ENCODE measurements at regions not wholly inside any gene's neighbourhood (a gene's known extent, or its start where the extent isn't known, plus 50 kb on each side); places are given as distances from the start of the nearest gene placed in this dataset.

- H3K27me3 ChIP-seq (replicated peaks; ENCODE audit: insufficient read depth) = no peaks in the 10 kb centered on the region
- TF ChIP-seq, protein P1, sequence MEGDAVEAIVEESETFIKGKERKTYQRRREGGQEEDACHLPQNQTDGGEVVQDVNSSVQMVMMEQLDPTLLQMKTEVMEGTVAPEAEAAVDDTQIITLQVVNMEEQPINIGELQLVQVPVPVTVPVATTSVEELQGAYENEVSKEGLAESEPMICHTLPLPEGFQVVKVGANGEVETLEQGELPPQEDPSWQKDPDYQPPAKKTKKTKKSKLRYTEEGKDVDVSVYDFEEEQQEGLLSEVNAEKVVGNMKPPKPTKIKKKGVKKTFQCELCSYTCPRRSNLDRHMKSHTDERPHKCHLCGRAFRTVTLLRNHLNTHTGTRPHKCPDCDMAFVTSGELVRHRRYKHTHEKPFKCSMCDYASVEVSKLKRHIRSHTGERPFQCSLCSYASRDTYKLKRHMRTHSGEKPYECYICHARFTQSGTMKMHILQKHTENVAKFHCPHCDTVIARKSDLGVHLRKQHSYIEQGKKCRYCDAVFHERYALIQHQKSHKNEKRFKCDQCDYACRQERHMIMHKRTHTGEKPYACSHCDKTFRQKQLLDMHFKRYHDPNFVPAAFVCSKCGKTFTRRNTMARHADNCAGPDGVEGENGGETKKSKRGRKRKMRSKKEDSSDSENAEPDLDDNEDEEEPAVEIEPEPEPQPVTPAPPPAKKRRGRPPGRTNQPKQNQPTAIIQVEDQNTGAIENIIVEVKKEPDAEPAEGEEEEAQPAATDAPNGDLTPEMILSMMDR (IDR thresholded peaks at IDR 0.05) = no peak
- TF ChIP-seq POLR2AphosphoS5 (IDR thresholded peaks at IDR 0.05) = no peak
- no peak for TF ChIP-seq POLR2A (IDR thresholded peaks at IDR 0.05)
- H3K9me3 ChIP-seq = no peaks in the 10 kb centered on the region
- no peaks in the 10 kb centered on the region for H3K4me1 ChIP-seq (replicated peaks)
- H3K36me3 ChIP-seq = no peaks in the 10 kb centered on the region
- no peak for DNase-seq (ENCODE audit: low spot score)
- no peak overlapping the region for H3K27ac ChIP-seq
- no peak overlapping the region for H3K4me3 ChIP-seq
- intact Hi-C loops (cut with DNase I) = no loop called here
- 98% methylated on average over 4 of the region's 4 CpGs for WGBS
Observed at GRCh38 chr7:149595078-149595477, 97.5 kb upstream of the ZNF746 start.

DNA sequence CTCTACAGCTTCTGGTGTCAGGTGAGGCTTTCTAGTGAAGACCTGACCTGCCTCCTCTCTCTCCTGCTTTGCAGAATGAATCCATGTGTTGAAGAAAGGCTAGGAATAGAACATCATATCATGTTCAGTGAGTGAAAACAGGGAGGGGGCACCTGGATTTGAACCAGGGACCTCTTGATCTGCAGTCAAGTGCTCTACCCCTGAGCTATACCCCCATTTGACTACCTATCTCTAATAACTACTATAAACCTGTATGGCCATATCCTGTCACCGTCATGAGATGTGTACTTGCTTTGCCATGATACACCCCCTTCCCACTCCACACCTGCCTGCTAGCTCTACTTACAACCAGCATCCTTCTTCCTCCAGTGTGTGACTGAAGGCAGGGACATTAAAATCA is 91.3 kb upstream of the ZNF746 start:
- Histone ChIP-seq H3K9me3 (no peaks in the 10 kb centered on the region), H3K4me1 (replicated peaks) (no peaks in the 10 kb centered on the region), H3K27me3 (replicated peaks; ENCODE audit: insufficient read depth) (no peaks in the 10 kb centered on the region), H3K4me3 (no peak overlapping the region), H3K27ac (no peak overlapping the region), H3K36me3 (no peaks in the 10 kb centered on the region)
- TF ChIP-seq POLR2A (IDR thresholded peaks at IDR 0.05) (no peak), POLR2AphosphoS5 (IDR thresholded peaks at IDR 0.05) (no peak)
- TF ChIP-seq, protein P1 (IDR thresholded peaks at IDR 0.05) = no peak
- no peak for DNase-seq (ENCODE audit: low spot score)
- WGBS = 95% methylated on average over 1 of the region's 1 CpG
- intact Hi-C loops (cut with DNase I) = no loop called here

GRCh38 chr7:149586646-149587645 is 89.3 kb upstream of the ZNF746 start:
- no peaks in the 10 kb centered on the region for H3K36me3 ChIP-seq
- WGBS = 67% methylated on average over 10 of the region's 10 CpGs
- no peaks in the 10 kb centered on the region for H3K9me3 ChIP-seq
- intact Hi-C loops (cut with DNase I) = no loop called here
- peak overlapping the region; percentile 30 to 59 for H3K27ac ChIP-seq
- TF ChIP-seq, protein P1 (IDR thresholded peaks at IDR 0.05) = no peak
- no peak for TF ChIP-seq POLR2A (IDR thresholded peaks at IDR 0.05)
- peak; percentile 33 for TF ChIP-seq POLR2AphosphoS5 (IDR thresholded peaks at IDR 0.05)
- no peaks in the 10 kb centered on the region for H3K4me1 ChIP-seq (replicated peaks)
- H3K4me3 ChIP-seq = no peak overlapping the region
- no peaks in the 10 kb centered on the region for H3K27me3 ChIP-seq (replicated peaks; ENCODE audit: insufficient read depth)
- DNase-seq (ENCODE audit: low spot score) = peak; percentile 54

DNA sequence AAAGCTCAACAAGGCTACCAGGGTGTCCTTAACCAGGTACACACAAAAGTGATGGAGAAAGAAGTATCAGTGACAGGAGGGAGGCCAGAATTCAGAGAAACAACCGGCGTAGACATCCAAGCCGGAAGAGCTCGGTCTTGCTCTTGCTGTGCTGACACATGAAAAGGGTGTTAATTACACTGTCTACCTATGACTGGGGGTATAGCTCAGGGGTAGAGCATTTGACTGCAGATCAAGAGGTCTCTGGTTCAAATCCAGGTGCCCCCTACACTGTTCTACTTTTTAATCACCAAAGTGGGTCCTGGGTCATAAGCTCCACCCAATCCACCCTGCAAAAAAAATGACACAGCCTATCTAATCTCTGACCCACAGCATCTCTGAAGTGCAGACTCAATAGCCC is 86.9 kb upstream of the ZNF746 start:
- no peaks in the 10 kb centered on the region for H3K4me1 ChIP-seq (replicated peaks)

More for the DNA sequence above, 86.9 kb upstream of the ZNF746 start:
- no peak for TF ChIP-seq POLR2A (IDR thresholded peaks at IDR 0.05)
- no peak for TF ChIP-seq POLR2AphosphoS5 (IDR thresholded peaks at IDR 0.05)
- TF ChIP-seq, protein P1 (IDR thresholded peaks at IDR 0.05) = no peak
- intact Hi-C loops (cut with DNase I) = no loop called here
- WGBS = 94% methylated on average over 4 of the region's 4 CpGs
- Histone ChIP-seq H3K9me3 (no peaks in the 10 kb centered on the region), H3K4me3 (no peak overlapping the region), H3K27ac (no peak overlapping the region), H3K27me3 (replicated peaks; ENCODE audit: insufficient read depth) (no peaks in the 10 kb centered on the region), H3K36me3 (no peaks in the 10 kb centered on the region)
- no peak for DNase-seq (ENCODE audit: low spot score)

Measured in prostate gland (tissue), 2 donors.